ENCODE measurements at regions not wholly inside any gene's neighbourhood (a gene's known extent, or its start where the extent isn't known, plus 50 kb on each side); places are given as distances from the start of the nearest gene placed in this dataset.

DNA sequence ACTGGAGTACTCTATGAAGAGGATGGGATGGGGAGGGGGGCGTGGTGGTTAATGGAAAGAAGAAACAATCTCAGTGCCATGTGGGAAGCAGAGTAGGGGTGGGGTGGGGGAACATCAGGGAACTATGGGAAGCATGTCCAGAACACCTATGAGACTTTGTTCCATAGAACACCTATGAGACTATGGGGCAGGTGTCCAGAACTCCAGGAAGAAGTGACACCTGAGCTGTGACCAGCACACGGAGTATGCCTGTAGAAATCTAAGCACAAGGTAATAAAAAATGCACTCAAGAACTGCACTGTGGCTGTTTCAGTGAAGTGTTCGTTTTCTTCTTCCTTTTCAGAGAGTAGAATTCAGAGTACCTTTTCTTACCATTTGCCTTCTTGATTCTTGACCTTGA lies 704.8 kb upstream of the TENM3 start:
- no peak for DNase-seq
- Histone ChIP-seq H3K4me3 (no peak overlapping the region), H3K9me3 (no peaks in the 10 kb centered on the region), H3K27me3 (no peaks in the 10 kb centered on the region), H3K36me3 (ENCODE audit: low read depth, missing control alignments) (no peaks in the 10 kb centered on the region), H3K27ac (no peak overlapping the region), H3K4me1 (no peaks in the 10 kb centered on the region)
- intact Hi-C loops (cut with DNase I; ENCODE audit: low total_unique reads), result no loop called here
- WGBS, 2 donors, result 88 to 90% methylated on average over 3 of the region's 3 CpGs
- no peak for TF ChIP-seq POLR2A (IDR thresholded peaks at IDR 0.05)
- TF ChIP-seq, protein P1, sequence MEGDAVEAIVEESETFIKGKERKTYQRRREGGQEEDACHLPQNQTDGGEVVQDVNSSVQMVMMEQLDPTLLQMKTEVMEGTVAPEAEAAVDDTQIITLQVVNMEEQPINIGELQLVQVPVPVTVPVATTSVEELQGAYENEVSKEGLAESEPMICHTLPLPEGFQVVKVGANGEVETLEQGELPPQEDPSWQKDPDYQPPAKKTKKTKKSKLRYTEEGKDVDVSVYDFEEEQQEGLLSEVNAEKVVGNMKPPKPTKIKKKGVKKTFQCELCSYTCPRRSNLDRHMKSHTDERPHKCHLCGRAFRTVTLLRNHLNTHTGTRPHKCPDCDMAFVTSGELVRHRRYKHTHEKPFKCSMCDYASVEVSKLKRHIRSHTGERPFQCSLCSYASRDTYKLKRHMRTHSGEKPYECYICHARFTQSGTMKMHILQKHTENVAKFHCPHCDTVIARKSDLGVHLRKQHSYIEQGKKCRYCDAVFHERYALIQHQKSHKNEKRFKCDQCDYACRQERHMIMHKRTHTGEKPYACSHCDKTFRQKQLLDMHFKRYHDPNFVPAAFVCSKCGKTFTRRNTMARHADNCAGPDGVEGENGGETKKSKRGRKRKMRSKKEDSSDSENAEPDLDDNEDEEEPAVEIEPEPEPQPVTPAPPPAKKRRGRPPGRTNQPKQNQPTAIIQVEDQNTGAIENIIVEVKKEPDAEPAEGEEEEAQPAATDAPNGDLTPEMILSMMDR (IDR thresholded peaks at IDR 0.05), result no peak

DNA sequence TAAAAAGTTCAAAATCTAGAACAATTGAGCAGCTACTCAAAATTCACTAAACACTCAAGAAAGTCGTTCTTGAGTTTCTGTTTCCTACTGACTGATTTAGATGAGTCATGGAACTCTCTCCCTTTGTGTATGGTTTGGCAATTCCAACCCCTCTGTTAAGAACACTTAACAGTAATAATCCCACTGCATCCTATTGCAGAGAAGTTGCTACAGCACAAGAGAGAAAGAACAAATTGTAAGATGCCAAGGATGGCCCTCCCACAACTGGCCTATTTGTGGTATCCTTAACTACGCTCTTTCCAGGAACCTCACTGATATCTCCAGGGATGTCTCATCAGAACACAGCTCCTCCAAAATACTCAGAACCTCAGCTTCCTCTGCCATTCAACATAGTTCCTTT lies 701.8 kb upstream of the TENM3 start:
- no peak overlapping the region for H3K4me3 ChIP-seq
- H3K9me3 ChIP-seq, result no peaks in the 10 kb centered on the region
- no peak for DNase-seq
- no peaks in the 10 kb centered on the region for H3K27me3 ChIP-seq
- H3K27ac ChIP-seq, result no peak overlapping the region
- no peaks in the 10 kb centered on the region for H3K36me3 ChIP-seq (ENCODE audit: low read depth, missing control alignments)
- TF ChIP-seq, protein P1 (IDR thresholded peaks at IDR 0.05), result no peak
- TF ChIP-seq POLR2A (IDR thresholded peaks at IDR 0.05), result no peak
- intact Hi-C loops (cut with DNase I; ENCODE audit: low total_unique reads), result no loop called here
- no peaks in the 10 kb centered on the region for H3K4me1 ChIP-seq
- 60 to 61% methylated on average over 2 of the region's 2 CpGs for WGBS, 2 donors

DNA sequence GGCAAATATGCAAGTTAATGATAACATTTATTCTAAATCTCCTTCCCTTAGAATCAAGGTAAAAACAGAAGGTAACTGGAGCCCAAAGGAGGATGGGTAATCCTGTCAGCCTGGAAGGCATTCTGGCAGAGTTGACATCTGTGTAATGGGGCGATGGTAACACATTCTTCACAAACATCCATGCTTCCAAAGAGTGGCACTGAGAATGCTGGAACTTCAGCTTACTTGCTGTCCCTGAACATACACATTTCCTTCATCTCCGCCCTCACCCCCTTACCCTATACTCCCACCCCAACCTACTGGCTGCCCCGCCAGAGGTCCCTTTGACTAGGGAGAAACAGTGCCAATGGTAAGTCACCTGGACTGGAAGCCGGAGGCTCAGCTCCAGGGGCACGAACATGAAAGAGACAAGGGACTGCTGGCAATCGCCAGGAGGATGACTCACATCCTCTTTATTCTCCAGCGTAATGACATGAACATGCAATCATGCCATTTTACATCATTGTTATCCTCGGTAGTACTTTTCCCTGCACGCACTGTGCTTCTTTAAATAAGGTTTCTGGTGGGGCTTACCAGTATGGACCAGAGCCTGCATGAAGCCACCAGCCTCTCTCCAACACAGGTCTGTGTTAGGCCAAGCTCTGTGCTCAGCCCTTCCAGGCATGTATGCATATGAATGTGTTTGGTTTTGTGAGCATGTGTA lies 694.2 kb upstream of the TENM3 start:
- 85% methylated on average over 9 of the region's 9 CpGs for WGBS, 2 donors
- H3K4me1 ChIP-seq, result no peaks in the 10 kb centered on the region
- intact Hi-C loops (cut with DNase I; ENCODE audit: low total_unique reads), result no loop called here

DNA sequence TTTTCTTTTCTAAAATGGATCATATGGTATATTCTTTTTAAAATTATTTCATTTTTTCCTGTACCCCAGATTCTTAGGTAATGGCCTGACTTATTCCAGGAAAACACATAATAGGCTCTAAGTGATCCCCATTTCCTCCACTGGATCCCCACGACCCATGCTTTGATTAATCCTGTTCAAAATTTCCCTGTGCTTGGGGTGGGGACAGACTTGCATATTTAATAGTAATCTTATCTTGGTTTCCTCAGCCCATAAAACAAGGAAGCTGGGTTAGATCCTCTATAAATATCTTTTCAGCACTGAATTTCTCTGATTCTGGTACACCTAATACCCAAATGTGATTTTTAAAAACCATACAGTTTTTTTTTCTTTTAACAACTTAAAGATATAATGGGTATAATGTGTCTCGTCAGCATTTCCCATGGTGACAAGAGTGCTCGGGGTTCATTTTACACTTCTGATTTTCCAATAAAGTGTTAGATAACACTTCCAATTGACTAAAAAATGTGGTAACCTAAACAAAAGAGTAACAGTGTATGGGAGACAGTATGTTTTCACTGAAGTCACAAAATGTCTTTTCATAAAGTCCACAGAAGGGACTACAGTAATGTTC lies 693.5 kb upstream of the TENM3 start:
- no peaks in the 10 kb centered on the region for H3K9me3 ChIP-seq
- TF ChIP-seq POLR2A (IDR thresholded peaks at IDR 0.05), result no peak
- TF ChIP-seq, protein P1 (IDR thresholded peaks at IDR 0.05), result no peak
- no peak overlapping the region for H3K27ac ChIP-seq
- H3K36me3 ChIP-seq (ENCODE audit: low read depth, missing control alignments), result no peaks in the 10 kb centered on the region
- no peak overlapping the region for H3K4me3 ChIP-seq
- H3K27me3 ChIP-seq, result no peaks in the 10 kb centered on the region
- no peak for DNase-seq
- WGBS, 2 donors, result 85 to 87% methylated on average over 3 of the region's 3 CpGs
- intact Hi-C loops (cut with DNase I; ENCODE audit: low total_unique reads), result loop anchor here (2.0 kb wide), 1 partner anchor 13 kb away; no protein-coding TSS in a partner anchor
- no peaks in the 10 kb centered on the region for H3K4me1 ChIP-seq

More for the DNA sequence above, 694.2 kb upstream of the TENM3 start:
- TF ChIP-seq, protein P1 (IDR thresholded peaks at IDR 0.05), result no peak
- TF ChIP-seq POLR2A (IDR thresholded peaks at IDR 0.05), result no peak
- H3K9me3 ChIP-seq, result no peaks in the 10 kb centered on the region
- no peak overlapping the region for H3K4me3 ChIP-seq
- no peak for DNase-seq
- no peaks in the 10 kb centered on the region for H3K27me3 ChIP-seq
- H3K27ac ChIP-seq, result no peak overlapping the region
- no peaks in the 10 kb centered on the region for H3K36me3 ChIP-seq (ENCODE audit: low read depth, missing control alignments)
